OCI-LY1 (cell line): ENCODE measurements at regions not wholly inside any gene's neighbourhood (a gene's known extent, or its start where the extent isn't known, plus 50 kb on each side); places are given as distances from the start of the nearest gene placed in this dataset.
A peak's percentile ranks its signal among the peaks of the same experiment; 100 is the strongest.
"Not testable (repeated sequence)": the region's sequence is repeated elsewhere in the genome, so short reads cannot be mapped to it uniquely, and the experiment has no call there.

ENCODE experiments used
- H2AFZ ChIP-seq: fragments of 200-600 bp; sonication (generic), shearing (Covaris generic); 2 replicates; pipeline ENCODE4 v1.6.0; 2014; ENCODE audit warnings: antibody characterized with exemption, mild to moderate bottlenecking, low read length
- H3F3A ChIP-seq: fragments of 200-600 bp; sonication (generic), shearing (Covaris generic); 2 replicates; pipeline ENCODE4 v1.6.0; 2014; ENCODE audit warnings: mild to moderate bottlenecking, antibody characterized with exemption, low read length, moderate library complexity; ENCODE audit not compliant: insufficient read depth
- H3K27ac ChIP-seq: fragments of 200-600 bp; sonication (generic); 2 replicates; pipeline ENCODE4 v1.5.1; 2014; ENCODE audit warnings: low read length, mixed run types, mild to moderate bottlenecking, low read depth; ENCODE audit not compliant: poor library complexity, severe bottlenecking
- H3K27me3 ChIP-seq: fragments of 200-600 bp; sonication (generic); 2 replicates; pipeline ENCODE4 v1.6.0; 2014; ENCODE audit warnings: antibody characterized with exemption, mild to moderate bottlenecking, low read length, moderate library complexity; ENCODE audit not compliant: insufficient read depth
- H3K36me3 ChIP-seq: fragments of 200-600 bp; sonication (generic); 2 replicates; pipeline ENCODE4 v1.6.1; 2014; ENCODE audit warnings: mild to moderate bottlenecking, antibody characterized with exemption, low read length, moderate library complexity, mixed read lengths; ENCODE audit not compliant: insufficient read depth
- H3K4me1 ChIP-seq: fragments of 200-600 bp; sonication (generic); 2 replicates; pipeline ENCODE4 v1.5.1; 2014; ENCODE audit warnings: mild to moderate bottlenecking, low read length, moderate library complexity; ENCODE audit not compliant: insufficient read depth, severe bottlenecking
- H3K4me2 ChIP-seq: fragments of 200-600 bp; sonication (generic), shearing (Covaris generic); 2 replicates; pipeline ENCODE4 v1.6.1; 2014; ENCODE audit warnings: low read length
- H3K4me3 ChIP-seq: fragments of 200-600 bp; sonication (generic); 2 replicates; pipeline ENCODE4 v1.5.1; 2014; ENCODE audit warnings: low read length, low read depth, mild to moderate bottlenecking, mixed read lengths; ENCODE audit not compliant: poor library complexity, severe bottlenecking
- H3K79me2 ChIP-seq: fragments of 200-600 bp; shearing (Covaris generic); 2 replicates; pipeline ENCODE4 v1.6.1; 2016; ENCODE audit warnings: mixed run types, low read length, mixed read lengths; ENCODE audit not compliant: insufficient read depth
- H3K9ac ChIP-seq: fragments of 200-600 bp; sonication (generic), shearing (Covaris generic); 2 replicates; pipeline ENCODE4 v1.6.1; 2014; ENCODE audit warnings: mild to moderate bottlenecking, low read length, mixed read lengths
- H3K9me2 ChIP-seq: fragments of 200-600 bp; sonication (generic), shearing (Covaris generic); 2 replicates; pipeline ENCODE4 v1.6.1; 2014; ENCODE audit warnings: low read depth, mild to moderate bottlenecking, low read length, mixed read lengths
- H3K9me3 ChIP-seq: fragments of 200-600 bp; shearing (Covaris generic); 2 replicates; pipeline ENCODE4 v1.6.1; 2014; ENCODE audit warnings: low read length, mixed read lengths
- H4K20me1 ChIP-seq: fragments of 200-600 bp; sonication (generic), shearing (Covaris generic); 2 replicates; pipeline ENCODE4 v1.6.0; 2016; ENCODE audit warnings: mild to moderate bottlenecking, low read length; ENCODE audit not compliant: insufficient read depth
- CTCF ChIP-seq: fragments of 200-600 bp; sonication (generic), shearing (Covaris generic); IDR thresholded peaks from 2 replicates; pipeline ENCODE4 v1.5.1; 2017; ENCODE audit warnings: mild to moderate bottlenecking, antibody characterized with exemption, low read length, moderate library complexity, mixed read lengths
- EZH2 ChIP-seq: fragments of 200-600 bp; sonication (generic), shearing (Covaris generic); IDR thresholded peaks from 2 replicates; pipeline ENCODE4 v1.8.0; 2017; ENCODE audit warnings: borderline replicate concordance, mixed run types, mild to moderate bottlenecking, antibody characterized with exemption, low read length, moderate library complexity, mixed read lengths

DNA sequence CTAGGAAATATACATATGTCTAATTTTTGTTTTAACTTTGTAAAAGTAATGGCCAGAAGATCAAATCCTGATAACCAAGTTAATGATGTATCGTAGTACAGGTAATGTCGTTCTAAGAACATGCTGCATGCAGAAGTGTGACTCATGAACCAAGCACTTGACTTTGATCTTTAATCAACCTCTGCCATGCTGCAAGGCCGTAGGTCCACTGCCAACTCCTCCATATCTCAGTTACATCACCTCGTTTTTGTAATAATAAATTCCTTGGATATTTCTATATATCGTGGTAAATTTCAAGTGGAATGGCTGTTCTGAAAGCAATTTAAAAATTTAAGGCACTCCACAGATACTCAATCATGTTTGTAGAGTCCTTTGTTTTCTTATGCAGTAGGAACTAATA is 771.7 kb downstream of the EPHA7 start:
- Histone ChIP-seq H3K9me3 (no peaks in the 10 kb centered on the region), H3K79me2 (no peaks in the 10 kb centered on the region), H2AFZ (peak overlapping the region; percentile 71; the same call in 1 of the 2 replicates), H3K27me3 (no peaks in the 10 kb centered on the region), H3K9ac (no peak overlapping the region), H3K27ac (no peak overlapping the region), H3F3A (no peaks in the 10 kb centered on the region), H3K9me2 (no peaks in the 10 kb centered on the region), H3K4me1 (no peaks in the 10 kb centered on the region), H4K20me1 (no peaks in the 10 kb centered on the region), H3K4me2 (no peak overlapping the region), H3K36me3 (no peaks in the 10 kb centered on the region; the same call in 1 of the 2 replicates), H3K4me3 (no peak overlapping the region)
- TF ChIP-seq CTCF (no peak), EZH2 (no peak)

GRCh38 chr6:92644104-92644791 is 775.1 kb downstream of the EPHA7 start:
- not testable (repeated sequence) for H3K9me3 ChIP-seq, H3K4me1 ChIP-seq, H3K9me2 ChIP-seq, H3K79me2 ChIP-seq, H3F3A ChIP-seq, H4K20me1 ChIP-seq, H3K36me3 ChIP-seq, H3K4me2 ChIP-seq, H3K9ac ChIP-seq, H3K4me3 ChIP-seq, H3K27ac ChIP-seq, H2AFZ ChIP-seq, H3K27me3 ChIP-seq
- peak; percentile 59 for TF ChIP-seq CTCF

- H3K9me2 ChIP-seq: no peaks in the 10 kb centered on the region
- H4K20me1 ChIP-seq: no peaks in the 10 kb centered on the region
- no peaks in the 10 kb centered on the region for H3F3A ChIP-seq
- H3K79me2 ChIP-seq: no peaks in the 10 kb centered on the region
- no peak overlapping the region for H3K4me3 ChIP-seq
- no peaks in the 10 kb centered on the region for H3K36me3 ChIP-seq
- H3K4me2 ChIP-seq: no peak overlapping the region
- TF ChIP-seq CTCF (no peak), EZH2 (no peak)
- H2AFZ ChIP-seq: no peak overlapping the region
- H3K27me3 ChIP-seq: no peaks in the 10 kb centered on the region
- no peaks in the 10 kb centered on the region for H3K4me1 ChIP-seq
- no peaks in the 10 kb centered on the region for H3K9me3 ChIP-seq
- H3K27ac ChIP-seq: no peak overlapping the region
- no peak overlapping the region for H3K9ac ChIP-seq
Measured at GRCh38 chr6:92635553-92636153, 783.7 kb downstream of the EPHA7 start.
